ENCODE measurements at regions not wholly inside any gene's neighbourhood (a gene's known extent, or its start where the extent isn't known, plus 50 kb on each side); places are given as distances from the start of the nearest gene placed in this dataset.

DNA sequence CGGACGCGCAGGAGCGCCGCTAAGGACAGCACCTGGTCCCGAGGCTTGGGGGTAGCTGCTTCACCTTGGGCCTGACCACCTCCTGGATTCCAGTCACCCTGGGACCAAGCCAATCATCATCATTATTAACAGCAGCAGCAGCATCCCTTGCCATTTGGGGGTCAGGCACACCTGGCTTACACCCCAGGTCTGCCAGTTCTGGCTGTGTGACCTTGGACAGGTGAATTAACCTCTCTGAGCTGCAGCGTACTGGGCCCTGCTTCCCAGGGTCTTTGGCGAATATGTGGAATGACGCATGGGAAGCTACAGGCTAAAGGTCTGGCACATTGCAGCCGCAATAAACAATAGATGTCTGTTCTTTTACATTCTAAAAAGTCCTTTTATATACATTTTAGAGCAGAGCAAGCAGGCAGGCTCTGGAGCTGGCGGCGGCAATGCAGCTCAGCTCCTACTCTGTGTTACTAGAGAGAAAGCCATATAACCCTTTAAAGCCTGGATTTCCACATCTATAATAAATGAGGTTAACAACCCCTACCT, 97.8 kb upstream of the CPLX2 start:
- TF ChIP-seq KDM1A (IDR thresholded peaks at IDR 0.05; ENCODE audit: borderline replicate concordance): no peak
- TF ChIP-seq, protein P1, sequence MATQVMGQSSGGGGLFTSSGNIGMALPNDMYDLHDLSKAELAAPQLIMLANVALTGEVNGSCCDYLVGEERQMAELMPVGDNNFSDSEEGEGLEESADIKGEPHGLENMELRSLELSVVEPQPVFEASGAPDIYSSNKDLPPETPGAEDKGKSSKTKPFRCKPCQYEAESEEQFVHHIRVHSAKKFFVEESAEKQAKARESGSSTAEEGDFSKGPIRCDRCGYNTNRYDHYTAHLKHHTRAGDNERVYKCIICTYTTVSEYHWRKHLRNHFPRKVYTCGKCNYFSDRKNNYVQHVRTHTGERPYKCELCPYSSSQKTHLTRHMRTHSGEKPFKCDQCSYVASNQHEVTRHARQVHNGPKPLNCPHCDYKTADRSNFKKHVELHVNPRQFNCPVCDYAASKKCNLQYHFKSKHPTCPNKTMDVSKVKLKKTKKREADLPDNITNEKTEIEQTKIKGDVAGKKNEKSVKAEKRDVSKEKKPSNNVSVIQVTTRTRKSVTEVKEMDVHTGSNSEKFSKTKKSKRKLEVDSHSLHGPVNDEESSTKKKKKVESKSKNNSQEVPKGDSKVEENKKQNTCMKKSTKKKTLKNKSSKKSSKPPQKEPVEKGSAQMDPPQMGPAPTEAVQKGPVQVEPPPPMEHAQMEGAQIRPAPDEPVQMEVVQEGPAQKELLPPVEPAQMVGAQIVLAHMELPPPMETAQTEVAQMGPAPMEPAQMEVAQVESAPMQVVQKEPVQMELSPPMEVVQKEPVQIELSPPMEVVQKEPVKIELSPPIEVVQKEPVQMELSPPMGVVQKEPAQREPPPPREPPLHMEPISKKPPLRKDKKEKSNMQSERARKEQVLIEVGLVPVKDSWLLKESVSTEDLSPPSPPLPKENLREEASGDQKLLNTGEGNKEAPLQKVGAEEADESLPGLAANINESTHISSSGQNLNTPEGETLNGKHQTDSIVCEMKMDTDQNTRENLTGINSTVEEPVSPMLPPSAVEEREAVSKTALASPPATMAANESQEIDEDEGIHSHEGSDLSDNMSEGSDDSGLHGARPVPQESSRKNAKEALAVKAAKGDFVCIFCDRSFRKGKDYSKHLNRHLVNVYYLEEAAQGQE (IDR thresholded peaks at IDR 0.05; ENCODE audit: low read depth, low read length): no peak
- TF ChIP-seq STAT3 (IDR thresholded peaks at IDR 0.05; ENCODE audit: low read depth, low read length): no peak
- no peak for TF ChIP-seq SUZ12 (IDR thresholded peaks at IDR 0.05; ENCODE audit: unreplicated experiment)
- TF ChIP-seq NFIC (IDR thresholded peaks at IDR 0.05; ENCODE audit: low read depth, low read length): no peak
- TF ChIP-seq IRF4 (IDR thresholded peaks at IDR 0.05; ENCODE audit: low read depth, low read length): no peak
- TF ChIP-seq, protein P2, sequence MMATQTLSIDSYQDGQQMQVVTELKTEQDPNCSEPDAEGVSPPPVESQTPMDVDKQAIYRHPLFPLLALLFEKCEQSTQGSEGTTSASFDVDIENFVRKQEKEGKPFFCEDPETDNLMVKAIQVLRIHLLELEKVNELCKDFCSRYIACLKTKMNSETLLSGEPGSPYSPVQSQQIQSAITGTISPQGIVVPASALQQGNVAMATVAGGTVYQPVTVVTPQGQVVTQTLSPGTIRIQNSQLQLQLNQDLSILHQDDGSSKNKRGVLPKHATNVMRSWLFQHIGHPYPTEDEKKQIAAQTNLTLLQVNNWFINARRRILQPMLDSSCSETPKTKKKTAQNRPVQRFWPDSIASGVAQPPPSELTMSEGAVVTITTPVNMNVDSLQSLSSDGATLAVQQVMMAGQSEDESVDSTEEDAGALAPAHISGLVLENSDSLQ (IDR thresholded peaks at IDR 0.05): no peak
- TF ChIP-seq, protein P3, sequence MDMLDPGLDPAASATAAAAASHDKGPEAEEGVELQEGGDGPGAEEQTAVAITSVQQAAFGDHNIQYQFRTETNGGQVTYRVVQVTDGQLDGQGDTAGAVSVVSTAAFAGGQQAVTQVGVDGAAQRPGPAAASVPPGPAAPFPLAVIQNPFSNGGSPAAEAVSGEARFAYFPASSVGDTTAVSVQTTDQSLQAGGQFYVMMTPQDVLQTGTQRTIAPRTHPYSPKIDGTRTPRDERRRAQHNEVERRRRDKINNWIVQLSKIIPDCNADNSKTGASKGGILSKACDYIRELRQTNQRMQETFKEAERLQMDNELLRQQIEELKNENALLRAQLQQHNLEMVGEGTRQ (IDR thresholded peaks at IDR 0.05; ENCODE audit: borderline replicate concordance, low read depth, low read length): no peak
- Histone ChIP-seq H3K9ac (ENCODE audit: control insufficient read depth, insufficient read depth, low read length) (no peak overlapping the region), H3K79me2 (ENCODE audit: control insufficient read depth, insufficient read depth, low read length) (no peaks in the 10 kb centered on the region), H3K36me3 (ENCODE audit: control insufficient read depth in 2 of 2, insufficient read depth in 2 of 2, low read length in 1 of 2) (no peaks in the 10 kb centered on the region), H3K27ac (ENCODE audit: control insufficient read depth, insufficient read depth) (no peak overlapping the region), H3K4me1 (ENCODE audit: control insufficient read depth, insufficient read depth, low read length) (no peaks in the 10 kb centered on the region), H4K20me1 (ENCODE audit: control insufficient read depth, insufficient read depth) (no peaks in the 10 kb centered on the region), H3K4me2 (ENCODE audit: control insufficient read depth, insufficient read depth) (no peak overlapping the region), H3K27me3 (replicated peaks in 1 of 2; ENCODE audit: control insufficient read depth in 2 of 2, insufficient read depth in 2 of 2, low read length in 1 of 2) (no peaks in the 10 kb centered on the region; a peak in 1 of 4 replicates), H2AFZ (ENCODE audit: control insufficient read depth, low read depth, low read length) (no peak overlapping the region), H3K9me3 (replicated peaks; ENCODE audit: control insufficient read depth, insufficient read depth, low read length) (no peaks in the 10 kb centered on the region), H3K4me3 (no peak overlapping the region)
- ChIA-PET SMC1A (ENCODE audit: uncharacterized antibody, unreplicated experiment) (no interaction called here), CTCF (no interaction called here), RAD21 (ENCODE audit: unreplicated experiment) (no interaction called here), POLR2A (no interaction called here)
- BruUV-seq (replicated peaks): no TSS peak
- ATAC-seq: no peak
- intact Hi-C loops (cut with micrococcal nuclease; ENCODE audit: unreplicated experiment): no loop called here
- in situ Hi-C loops (cut with MboI): no loop called here
- 52% methylated on average over 12 of the region's 12 CpGs for WGBS (ENCODE audit: insufficient coverage, insufficient replicate concordance, low lambda C conversion rate, missing lambda C conversion rate)
- no peak for FAIRE-seq
- no peak for DNase-seq (ENCODE audit: low read depth, low spot score)
